ENCODE measurements at regions not wholly inside any gene's neighbourhood (a gene's known extent, or its start where the extent isn't known, plus 50 kb on each side); places are given as distances from the start of the nearest gene placed in this dataset.

DNA sequence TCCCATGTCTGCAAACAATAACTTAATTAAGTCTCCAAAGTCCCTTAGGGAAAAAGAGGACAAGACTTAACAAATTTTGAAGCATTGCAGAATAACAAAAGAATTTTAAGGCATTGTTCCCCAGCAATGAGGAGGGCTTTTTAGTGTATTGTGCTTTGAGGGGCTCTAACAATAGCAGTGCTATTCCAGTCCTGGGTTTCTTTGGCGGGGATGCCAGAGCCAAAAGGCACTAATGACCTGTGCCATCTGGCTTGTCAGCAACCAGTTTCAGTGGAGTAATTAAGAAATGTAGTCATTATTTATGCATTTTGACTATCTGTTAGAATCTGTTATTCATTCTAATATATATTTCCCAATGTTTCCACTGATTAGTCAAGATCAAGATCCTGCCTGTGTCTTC lies 575.4 kb downstream of the SPRY1 start:
- TF ChIP-seq CTCF (IDR thresholded peaks at IDR 0.05), result no peak
- no peak for TF ChIP-seq POLR2A (IDR thresholded peaks at IDR 0.05)
